ENCODE measurements at regions not wholly inside any gene's neighbourhood (a gene's known extent, or its start where the extent isn't known, plus 50 kb on each side); places are given as distances from the start of the nearest gene placed in this dataset.

- peak; percentile 51 for DNase-seq
Observed at GRCh38 chr6:111958534-111958933, 85.3 kb upstream of the FYN start.

- no peak for DNase-seq
Observed at GRCh38 chr6:111959766-111960165, 86.5 kb upstream of the FYN start.

GRCh38 chr6:111967131-111967530 lies 86.8 kb upstream of the CCN6 start:
- DNase-seq = no peak

- DNase-seq = no peak
Observed at GRCh38 chr6:111970426-111970825, 83.5 kb upstream of the CCN6 start.

GRCh38 chr6:111971181-111971841 lies 82.6 kb upstream of the CCN6 start:
- no peak for DNase-seq

- DNase-seq = no peak
Observed at GRCh38 chr6:111971866-111972532, 81.9 kb upstream of the CCN6 start.

- DNase-seq = peak; percentile 21
Observed at GRCh38 chr6:111972745-111973117, 81.2 kb upstream of the CCN6 start.

GRCh38 chr6:111973118-111973761 lies 80.7 kb upstream of the CCN6 start:
- DNase-seq = peak; percentile 78

GRCh38 chr6:111973927-111974639 lies 79.8 kb upstream of the CCN6 start:
- peak; percentile 58 for DNase-seq

- no peak for DNase-seq
Observed at GRCh38 chr6:111975466-111975865, 78.4 kb upstream of the CCN6 start.

- no peak for DNase-seq
Observed at GRCh38 chr6:111976139-111976538, 77.8 kb upstream of the CCN6 start.

GRCh38 chr6:111978532-111979149 lies 75.3 kb upstream of the CCN6 start:
- DNase-seq = peak; percentile 23

- DNase-seq = no peak
Observed at GRCh38 chr6:111979633-111980032, 74.3 kb upstream of the CCN6 start.

- no peak for DNase-seq
Observed at GRCh38 chr6:111980143-111980542, 73.8 kb upstream of the CCN6 start.

- DNase-seq = peak; percentile 33
Observed at GRCh38 chr6:111980971-111981840, 72.7 kb upstream of the CCN6 start.

- no peak for DNase-seq
Observed at GRCh38 chr6:111982681-111983080, 71.2 kb upstream of the CCN6 start.

- no peak for DNase-seq
Observed at GRCh38 chr6:111983193-111983592, 70.7 kb upstream of the CCN6 start.

- no peak for DNase-seq
Observed at GRCh38 chr6:111984081-111984480, 69.8 kb upstream of the CCN6 start.

- no peak for DNase-seq
Observed at GRCh38 chr6:111984516-111985201, 69.2 kb upstream of the CCN6 start.

GRCh38 chr6:111985202-111985731 lies 68.6 kb upstream of the CCN6 start:
- peak; percentile 56 for DNase-seq

- no peak for DNase-seq
Observed at GRCh38 chr6:111986651-111987050, 67.3 kb upstream of the CCN6 start.
